Uterus (tissue), 2 donors: ENCODE measurements at regions not wholly inside any gene's neighbourhood (a gene's known extent, or its start where the extent isn't known, plus 50 kb on each side); places are given as distances from the start of the nearest gene placed in this dataset.

Source experiments
- POLR2A ChIP-seq, 2 donors: fragments of 450-650 bp; IDR thresholded peaks; one replicate each; pipeline ENCODE4 v1.6.1; 2016; ENCODE audit warnings: antibody characterized with exemption in 2 of 2, mild to moderate bottlenecking in 1 of 2, moderate library complexity in 1 of 2
- TF ChIP-seq, protein P1 (sequence below), 4 experiments: fragments of 200-600 bp in 2 of 4; fragments of 450-650 bp in 2 of 4; sonication (generic) in 2 of 4; IDR thresholded peaks; one replicate each; pipeline ENCODE4 v1.5.1; 2016 to 2019; ENCODE audit warnings: antibody characterized with exemption in 4 of 4, mild to moderate bottlenecking in 2 of 4, moderate library complexity in 1 of 4

DNA sequence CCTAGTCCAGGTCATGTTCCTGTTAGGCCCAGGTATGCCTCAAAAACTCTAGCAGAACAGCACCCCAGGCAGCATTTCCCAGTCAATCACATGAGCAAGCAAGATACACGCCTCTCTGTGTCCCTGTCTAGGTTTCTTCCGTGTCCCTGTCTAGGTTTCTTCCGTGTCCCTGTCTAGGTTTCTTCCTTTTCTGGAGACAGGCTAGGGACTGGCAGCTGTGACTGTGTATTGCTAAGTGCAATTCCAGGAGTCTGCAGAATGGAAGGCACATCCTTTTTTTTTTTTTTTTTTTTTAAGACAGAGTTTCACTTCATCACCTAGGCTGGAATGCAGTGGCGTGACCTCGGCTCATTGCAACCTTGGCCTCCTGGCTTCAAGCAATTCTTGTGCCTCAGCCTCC is 77.6 kb downstream of the SETD4 start:
- TF ChIP-seq, protein P1, sequence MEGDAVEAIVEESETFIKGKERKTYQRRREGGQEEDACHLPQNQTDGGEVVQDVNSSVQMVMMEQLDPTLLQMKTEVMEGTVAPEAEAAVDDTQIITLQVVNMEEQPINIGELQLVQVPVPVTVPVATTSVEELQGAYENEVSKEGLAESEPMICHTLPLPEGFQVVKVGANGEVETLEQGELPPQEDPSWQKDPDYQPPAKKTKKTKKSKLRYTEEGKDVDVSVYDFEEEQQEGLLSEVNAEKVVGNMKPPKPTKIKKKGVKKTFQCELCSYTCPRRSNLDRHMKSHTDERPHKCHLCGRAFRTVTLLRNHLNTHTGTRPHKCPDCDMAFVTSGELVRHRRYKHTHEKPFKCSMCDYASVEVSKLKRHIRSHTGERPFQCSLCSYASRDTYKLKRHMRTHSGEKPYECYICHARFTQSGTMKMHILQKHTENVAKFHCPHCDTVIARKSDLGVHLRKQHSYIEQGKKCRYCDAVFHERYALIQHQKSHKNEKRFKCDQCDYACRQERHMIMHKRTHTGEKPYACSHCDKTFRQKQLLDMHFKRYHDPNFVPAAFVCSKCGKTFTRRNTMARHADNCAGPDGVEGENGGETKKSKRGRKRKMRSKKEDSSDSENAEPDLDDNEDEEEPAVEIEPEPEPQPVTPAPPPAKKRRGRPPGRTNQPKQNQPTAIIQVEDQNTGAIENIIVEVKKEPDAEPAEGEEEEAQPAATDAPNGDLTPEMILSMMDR (IDR thresholded peaks at IDR 0.05) = no peak
- no peak for TF ChIP-seq POLR2A (IDR thresholded peaks at IDR 0.05)
